ENCODE measurements at regions not wholly inside any gene's neighbourhood (a gene's known extent, or its start where the extent isn't known, plus 50 kb on each side); places are given as distances from the start of the nearest gene placed in this dataset.
"Not testable (repeated sequence)": the region's sequence is repeated elsewhere in the genome, so short reads cannot be mapped to it uniquely, and the experiment has no call there.

- in situ Hi-C loops (cut with HindIII; ENCODE audit: low sequenced_read_pairs); DNase-seq (ENCODE audit: low spot score): not testable (repeated sequence)
These were observed 2787.6 kb downstream of the RPIA start for GRCh38 chr2:91478851-91479718.

GRCh38 chr2:91485226-91485625, 2793.8 kb downstream of the RPIA start:
- in situ Hi-C loops (cut with HindIII; ENCODE audit: low sequenced_read_pairs); DNase-seq (ENCODE audit: low spot score): not testable (repeated sequence)

DNA sequence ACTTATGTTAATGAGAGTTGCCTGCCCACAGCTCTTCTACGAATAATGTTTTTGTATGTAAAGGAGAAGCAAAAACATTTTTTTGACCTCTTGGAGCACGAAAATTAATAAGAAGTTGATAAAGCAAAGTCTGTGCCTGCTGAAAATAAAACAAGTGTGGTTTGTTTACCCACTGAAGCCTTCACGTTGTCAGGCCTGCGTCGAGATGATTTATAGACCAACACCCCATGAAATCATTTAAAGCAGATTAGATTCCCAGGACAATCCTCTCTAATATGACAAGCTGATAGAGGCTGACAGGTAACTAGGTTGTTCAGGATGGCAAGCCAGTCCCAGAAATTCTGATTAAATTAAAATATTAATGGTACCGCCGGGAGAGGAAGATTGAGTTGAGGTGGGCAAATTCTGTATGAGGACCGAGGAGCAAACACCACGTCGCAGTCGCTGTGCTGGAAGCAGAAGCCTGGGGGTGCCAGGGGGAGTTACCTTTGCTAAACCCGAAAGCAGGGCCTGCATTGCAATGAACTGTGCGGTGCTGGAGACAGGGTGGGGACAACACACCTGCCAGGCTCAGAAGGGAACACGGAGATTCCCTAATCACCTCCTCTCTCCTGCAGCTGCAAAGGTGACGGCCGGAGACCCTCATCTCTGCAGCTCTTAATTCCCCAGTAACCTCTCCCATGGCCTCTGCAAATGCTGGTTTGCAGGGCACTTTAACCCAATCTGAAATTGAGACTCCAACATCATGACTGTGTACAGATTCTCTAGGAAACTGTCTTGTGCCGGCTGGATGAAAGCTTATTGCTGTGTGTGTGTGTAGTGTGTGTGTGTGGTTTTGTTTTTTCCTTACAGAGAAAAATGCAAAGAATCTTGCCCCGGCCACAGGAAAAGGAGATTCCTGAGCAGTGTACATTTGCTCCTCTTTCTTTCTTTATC, 2805.9 kb downstream of the RPIA start:
- in situ Hi-C loops (cut with HindIII; ENCODE audit: low sequenced_read_pairs) = not testable (repeated sequence)

DNA sequence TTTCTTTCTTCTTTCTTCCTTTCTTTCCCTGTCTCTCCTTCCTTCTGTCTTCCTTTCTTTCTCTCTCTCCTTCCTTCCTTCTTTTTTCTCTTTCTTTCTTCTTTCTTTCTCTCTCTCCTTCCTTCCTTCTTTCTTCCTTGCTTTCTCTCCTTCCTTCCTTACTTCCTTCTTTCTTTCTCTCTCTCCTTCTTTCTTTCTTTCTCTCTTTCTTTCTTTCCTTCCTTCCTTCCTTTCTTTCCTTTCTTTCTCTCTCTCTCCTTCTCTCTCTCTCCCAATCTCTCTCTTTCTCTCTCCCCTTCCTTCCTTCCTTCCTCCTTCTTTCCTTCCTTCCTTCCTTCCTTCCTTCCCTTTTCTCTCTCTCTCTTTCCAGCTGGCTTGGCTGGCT, 2806.6 kb downstream of the RPIA start:
- in situ Hi-C loops (cut with HindIII; ENCODE audit: low sequenced_read_pairs); DNase-seq (ENCODE audit: low spot score): not testable (repeated sequence)

More for the DNA sequence above, 2805.9 kb downstream of the RPIA start:
- not testable (repeated sequence) for DNase-seq (ENCODE audit: low spot score)

- DNase-seq (ENCODE audit: low spot score); in situ Hi-C loops (cut with HindIII; ENCODE audit: low sequenced_read_pairs): not testable (repeated sequence)
These were observed 2807.2 kb downstream of the RPIA start for GRCh38 chr2:91498513-91499250.

DNA sequence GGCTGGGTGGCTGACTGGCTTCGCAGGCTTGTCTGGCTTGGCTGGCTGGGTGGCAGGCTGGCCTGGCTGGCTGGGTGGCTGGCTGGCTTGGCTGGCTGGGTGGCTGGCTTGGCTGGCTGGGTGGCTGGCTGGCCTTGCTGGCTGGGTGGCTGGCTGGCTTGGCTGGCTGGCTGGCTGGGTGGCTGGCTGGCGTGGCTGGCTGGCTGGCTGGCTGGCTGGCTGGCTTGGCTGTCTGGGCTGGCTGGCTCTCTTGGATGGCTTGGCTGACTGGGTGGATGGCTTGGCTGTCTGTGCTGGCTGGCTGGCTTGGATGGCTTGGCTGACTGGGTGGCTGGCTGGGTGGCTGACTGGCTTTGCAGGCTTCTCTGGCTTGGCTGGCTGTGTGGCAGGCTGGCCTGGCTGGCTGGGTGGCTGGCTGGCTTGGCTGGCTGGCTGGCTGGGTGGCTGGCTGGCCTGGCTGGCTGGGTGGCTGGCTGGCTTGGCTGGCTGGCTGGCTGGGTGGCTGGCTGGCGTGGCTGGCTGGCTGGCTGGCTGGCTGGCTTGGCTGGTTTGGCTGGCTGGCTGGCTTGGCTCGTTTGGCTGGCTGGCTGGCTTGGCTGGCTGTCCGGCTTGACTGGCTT, 2808.1 kb downstream of the RPIA start:
- in situ Hi-C loops (cut with HindIII; ENCODE audit: low sequenced_read_pairs); DNase-seq (ENCODE audit: low spot score): not testable (repeated sequence)

DNA sequence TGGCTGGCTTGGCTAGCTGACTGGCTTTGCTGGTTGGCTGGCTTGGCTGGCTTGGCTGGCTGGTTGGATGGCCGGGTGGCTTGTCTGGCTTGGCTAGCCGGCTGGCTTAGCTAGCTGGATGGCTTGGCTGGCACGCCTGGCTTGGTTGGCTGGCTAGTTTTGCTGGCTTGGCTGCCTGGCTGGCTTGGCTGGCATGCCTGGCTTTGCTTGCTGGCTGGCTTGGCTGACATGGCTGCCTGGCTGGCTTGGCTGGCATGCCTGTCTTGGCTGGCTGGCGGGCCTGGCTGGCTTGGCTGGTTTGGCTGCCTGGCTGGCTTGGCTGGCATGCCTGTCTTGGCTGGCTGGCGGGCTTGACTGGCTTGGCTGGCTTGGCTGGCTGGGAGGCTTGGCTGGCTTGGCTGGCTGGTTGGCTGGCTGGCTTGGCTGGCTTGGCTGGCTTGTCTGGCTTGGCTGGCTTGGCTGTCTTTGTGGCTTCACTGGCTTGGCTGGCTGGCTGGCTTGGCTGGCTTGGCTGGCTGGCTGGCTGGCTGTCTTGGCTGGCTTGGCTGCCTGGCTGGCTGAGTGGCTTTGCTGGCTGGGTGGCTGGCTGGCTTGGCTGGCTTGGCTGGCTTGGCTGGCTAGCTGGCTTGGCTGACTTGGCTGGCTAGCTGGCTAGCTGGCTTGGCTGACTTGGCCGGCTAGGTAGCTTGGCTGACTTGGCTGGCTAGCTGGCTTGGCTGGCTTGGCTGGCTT, 2808.9 kb downstream of the RPIA start:
- DNase-seq (ENCODE audit: low spot score); in situ Hi-C loops (cut with HindIII; ENCODE audit: low sequenced_read_pairs): not testable (repeated sequence)

GRCh38 chr2:91500978-91501310, 2809.5 kb downstream of the RPIA start:
- in situ Hi-C loops (cut with HindIII; ENCODE audit: low sequenced_read_pairs); DNase-seq (ENCODE audit: low spot score): not testable (repeated sequence)

DNA sequence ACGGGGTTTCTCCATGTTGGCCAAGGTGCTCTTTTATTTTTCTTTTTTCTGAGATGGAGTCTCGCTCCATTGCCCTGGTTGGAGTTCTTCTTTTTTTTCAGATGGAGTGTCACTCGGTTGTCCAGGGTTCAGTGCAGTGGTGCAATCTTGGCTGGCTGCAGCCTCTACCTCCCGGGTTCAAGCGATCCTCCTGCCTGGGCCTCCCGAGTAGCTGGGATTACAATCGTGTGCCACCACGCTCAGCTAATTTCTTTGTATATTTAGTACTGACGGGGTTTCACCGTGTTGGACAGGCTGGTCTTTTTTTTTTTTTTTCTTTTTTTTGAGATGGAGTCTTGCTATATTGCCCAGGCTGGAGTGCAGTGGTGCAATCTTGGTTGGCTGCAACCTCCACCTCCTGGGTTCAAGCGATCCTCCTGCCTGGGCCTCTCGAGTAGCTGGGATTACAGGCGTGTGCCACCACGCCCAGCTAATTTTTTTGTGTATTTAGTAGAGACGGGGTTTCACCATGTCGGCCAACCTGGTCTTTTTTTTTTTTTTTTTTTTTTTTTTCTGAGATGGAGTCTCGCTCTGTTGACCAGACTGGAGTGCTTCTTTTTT, 2810.1 kb downstream of the RPIA start:
- DNase-seq (ENCODE audit: low spot score); in situ Hi-C loops (cut with HindIII; ENCODE audit: low sequenced_read_pairs): not testable (repeated sequence)

DNA sequence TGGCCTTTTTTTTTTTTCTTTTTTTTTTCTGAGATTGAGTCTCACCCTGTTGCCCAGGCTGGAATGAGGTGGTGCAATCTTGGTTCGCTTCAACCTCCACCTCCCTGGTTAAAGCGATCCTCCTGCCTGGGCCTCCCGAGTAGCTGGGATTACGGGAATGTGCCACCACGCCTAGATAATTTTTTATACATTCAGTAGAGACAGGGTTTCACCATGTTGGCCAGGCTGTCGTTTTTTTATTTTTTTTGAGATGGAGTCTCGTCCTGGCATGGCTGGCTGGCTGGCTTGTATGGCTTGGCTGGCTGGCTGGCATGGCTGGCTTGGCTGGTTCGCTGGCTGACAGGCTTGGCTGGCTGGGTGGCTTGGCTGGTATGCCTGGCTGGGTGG, 2812.1 kb downstream of the RPIA start:
- DNase-seq (ENCODE audit: low spot score); in situ Hi-C loops (cut with HindIII; ENCODE audit: low sequenced_read_pairs): not testable (repeated sequence)

GRCh38 chr2:91503959-91504741, 2812.7 kb downstream of the RPIA start:
- DNase-seq (ENCODE audit: low spot score); in situ Hi-C loops (cut with HindIII; ENCODE audit: low sequenced_read_pairs): not testable (repeated sequence)

DNA sequence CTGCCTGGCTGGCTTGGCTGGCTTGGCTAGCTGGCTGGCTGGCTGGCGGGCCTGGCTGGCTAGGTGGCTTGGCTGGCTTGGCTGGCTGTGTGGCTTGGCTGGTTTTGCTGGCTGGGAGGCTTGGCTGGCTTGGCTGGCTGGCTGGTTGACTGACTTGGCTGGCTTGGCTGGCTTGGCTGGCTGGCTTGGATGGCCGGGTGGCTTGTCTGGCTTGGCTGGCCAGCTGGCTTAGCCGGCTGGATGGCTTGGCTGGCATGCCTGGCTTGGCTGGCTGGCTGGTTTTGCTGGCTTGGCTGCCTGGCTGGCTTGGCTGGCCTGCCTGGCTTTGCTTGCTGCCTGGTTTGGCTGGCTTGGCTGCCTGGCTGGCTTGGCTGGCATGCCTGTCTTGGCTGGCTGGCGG, 2817.3 kb downstream of the RPIA start:
- in situ Hi-C loops (cut with HindIII; ENCODE audit: low sequenced_read_pairs); DNase-seq (ENCODE audit: low spot score): not testable (repeated sequence)

GRCh38 chr2:91509276-91509675, 2817.8 kb downstream of the RPIA start:
- DNase-seq (ENCODE audit: low spot score); in situ Hi-C loops (cut with HindIII; ENCODE audit: low sequenced_read_pairs): not testable (repeated sequence)

DNA sequence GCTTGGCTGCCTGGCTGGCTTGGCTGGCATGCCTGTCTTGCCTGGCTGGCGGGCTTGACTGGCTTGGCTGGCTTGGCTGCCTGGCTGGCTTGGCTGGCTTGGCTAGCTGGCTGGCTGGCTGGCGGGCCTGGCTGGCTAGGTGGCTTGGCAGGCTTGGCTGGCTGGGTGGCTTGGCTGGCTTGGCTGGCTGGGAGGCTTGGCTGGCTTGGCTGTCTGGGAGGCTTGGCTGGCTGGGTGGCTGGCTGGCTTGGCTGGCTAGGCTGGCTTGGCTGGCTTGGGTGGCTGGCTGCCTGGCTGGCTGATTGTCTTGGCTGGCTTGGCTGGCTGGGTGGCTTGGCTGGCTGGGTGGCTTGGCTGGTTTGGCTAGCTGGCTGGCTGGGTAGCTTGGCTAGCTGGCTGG, 2819.7 kb downstream of the RPIA start:
- in situ Hi-C loops (cut with HindIII; ENCODE audit: low sequenced_read_pairs); DNase-seq (ENCODE audit: low spot score): not testable (repeated sequence)

DNA sequence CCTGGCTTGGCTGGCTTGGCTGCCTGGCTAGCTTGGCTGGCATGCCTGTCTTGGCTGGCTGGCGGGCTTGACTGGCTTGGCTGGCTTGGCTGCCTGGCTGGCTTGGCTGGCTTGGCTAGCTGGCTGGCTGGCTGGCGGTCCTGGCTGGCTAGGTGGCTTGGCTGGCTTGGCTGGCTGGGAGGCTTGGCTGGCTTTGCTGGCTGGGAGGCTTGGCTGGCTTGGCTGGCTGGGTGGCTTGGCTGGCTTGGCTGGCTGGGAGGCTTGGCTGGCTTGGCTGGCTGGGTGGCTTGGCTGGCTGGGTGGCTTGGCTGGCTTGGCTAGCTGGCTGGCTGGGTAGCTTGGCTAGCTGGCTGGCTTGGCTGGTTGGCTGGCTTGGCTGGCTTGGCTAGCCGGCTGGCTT, 2824.5 kb downstream of the RPIA start:
- in situ Hi-C loops (cut with HindIII; ENCODE audit: low sequenced_read_pairs); DNase-seq (ENCODE audit: low spot score): not testable (repeated sequence)

- in situ Hi-C loops (cut with HindIII; ENCODE audit: low sequenced_read_pairs); DNase-seq (ENCODE audit: low spot score): not testable (repeated sequence)
These were observed 2825.2 kb downstream of the RPIA start for GRCh38 chr2:91516669-91517068.

DNA sequence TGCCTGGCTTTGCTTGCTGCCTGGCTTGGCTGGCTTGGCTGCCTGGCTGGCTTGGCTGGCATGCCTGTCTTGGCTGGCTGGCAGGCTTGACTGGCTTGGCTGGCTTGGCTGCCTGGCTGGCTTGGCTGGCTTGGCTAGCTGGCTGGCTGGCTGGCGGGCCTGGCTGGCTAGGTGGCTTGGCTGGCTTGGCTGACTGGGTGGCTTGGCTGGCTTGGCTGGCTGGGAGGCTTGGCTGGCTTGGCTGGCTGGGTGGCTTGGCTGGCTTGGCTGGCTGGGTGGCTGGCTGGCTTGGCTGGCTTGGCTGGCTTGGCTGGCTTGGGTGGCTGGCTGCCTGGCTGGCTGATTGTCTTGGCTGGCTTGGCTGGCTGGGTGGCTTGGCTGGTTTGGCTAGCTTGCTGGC, 2826.4 kb downstream of the RPIA start:
- in situ Hi-C loops (cut with HindIII; ENCODE audit: low sequenced_read_pairs); DNase-seq (ENCODE audit: low spot score): not testable (repeated sequence)
